Fibroblast of lung (primary cell): ENCODE measurements at regions not wholly inside any gene's neighbourhood (a gene's known extent, or its start where the extent isn't known, plus 50 kb on each side); places are given as distances from the start of the nearest gene placed in this dataset.

Experiments
- DNase-seq, 2 donors: peaks; one replicate each; pipeline versions ENCODE4 v3.0.0 to v3.0.0-alpha.2; 2010; ENCODE audit warnings: low read depth in 2 of 2
- H2AFZ ChIP-seq: 2 replicates; pipeline ENCODE4 v1.5.1; 2012; ENCODE audit warnings: low read length, control low read depth, inconsistent platforms
- H3K27ac ChIP-seq: 2 replicates; pipeline ENCODE4 v1.5.1; 2011; ENCODE audit warnings: low read length, control low read depth; ENCODE audit not compliant: insufficient read depth
- H3K27me3 ChIP-seq: 2 replicates; pipeline ENCODE4 v1.5.1; 2011; ENCODE audit warnings: mild to moderate bottlenecking, low read length; ENCODE audit not compliant: control insufficient read depth, insufficient read depth
- H3K36me3 ChIP-seq: 2 replicates; pipeline ENCODE4 v1.5.1; 2011; ENCODE audit warnings: low read length; ENCODE audit not compliant: control insufficient read depth, insufficient read depth
- H3K4me1 ChIP-seq: 2 replicates; pipeline ENCODE4 v1.5.1; 2011; ENCODE audit warnings: low read length; ENCODE audit not compliant: control insufficient read depth, insufficient read depth; ENCODE audit errors: extremely low read depth
- H3K4me2 ChIP-seq: 2 replicates; pipeline ENCODE4 v1.5.1; 2011; ENCODE audit warnings: low read length, control low read depth; ENCODE audit not compliant: insufficient read depth; ENCODE audit errors: extremely low read depth
- H3K4me3 ChIP-seq, 4 experiments: fragments of 200-600 bp in 1 of 4; sonication (generic) in 1 of 4; replicated peaks in 1 of 4; 2 replicates each; pipeline ENCODE4 v1.5.1; 2011 to 2016; ENCODE audit warnings: low read length in 4 of 4, low read depth in 3 of 4, mild to moderate bottlenecking in 3 of 4, control low read depth in 2 of 4, inconsistent platforms in 1 of 4, mixed read lengths in 1 of 4; ENCODE audit not compliant: insufficient read depth in 1 of 4; ENCODE audit errors: control extremely low read depth in 1 of 4
- H3K79me2 ChIP-seq: 2 replicates; pipeline ENCODE4 v1.5.1; 2012; ENCODE audit warnings: mild to moderate bottlenecking, low read length, inconsistent platforms; ENCODE audit not compliant: control insufficient read depth, insufficient read depth
- H3K9ac ChIP-seq: 2 replicates; pipeline ENCODE4 v1.5.1; 2011; ENCODE audit warnings: mild to moderate bottlenecking, low read length, control low read depth; ENCODE audit not compliant: insufficient read depth
- H3K9me3 ChIP-seq: 2 replicates; pipeline ENCODE4 v1.5.1; 2012; ENCODE audit warnings: low read depth, low read length; ENCODE audit not compliant: control insufficient read depth, insufficient read depth
- H4K20me1 ChIP-seq: 2 replicates; pipeline ENCODE4 v1.5.1; 2011; ENCODE audit warnings: low read length; ENCODE audit not compliant: control insufficient read depth, insufficient read depth; ENCODE audit errors: extremely low read depth
- EZH2 ChIP-seq: IDR thresholded peaks from 2 replicates; pipeline ENCODE4 v1.5.1; 2012; ENCODE audit warnings: low read length, control low read depth, mild to moderate bottlenecking; ENCODE audit errors: missing control alignments
- TF ChIP-seq, protein P1 (sequence below), 2 donors: IDR thresholded peaks in 1 of 2; conservative IDR thresholded peaks in 1 of 2; 1 replicate in 1 of 2; 2 replicates in 1 of 2; pipeline ENCODE4 v1.5.1; 2011 to 2012; ENCODE audit warnings: low read length in 2 of 2, control low read depth in 1 of 2, inconsistent platforms in 1 of 2, low read depth in 1 of 2, mild to moderate bottlenecking in 1 of 2

DNA sequence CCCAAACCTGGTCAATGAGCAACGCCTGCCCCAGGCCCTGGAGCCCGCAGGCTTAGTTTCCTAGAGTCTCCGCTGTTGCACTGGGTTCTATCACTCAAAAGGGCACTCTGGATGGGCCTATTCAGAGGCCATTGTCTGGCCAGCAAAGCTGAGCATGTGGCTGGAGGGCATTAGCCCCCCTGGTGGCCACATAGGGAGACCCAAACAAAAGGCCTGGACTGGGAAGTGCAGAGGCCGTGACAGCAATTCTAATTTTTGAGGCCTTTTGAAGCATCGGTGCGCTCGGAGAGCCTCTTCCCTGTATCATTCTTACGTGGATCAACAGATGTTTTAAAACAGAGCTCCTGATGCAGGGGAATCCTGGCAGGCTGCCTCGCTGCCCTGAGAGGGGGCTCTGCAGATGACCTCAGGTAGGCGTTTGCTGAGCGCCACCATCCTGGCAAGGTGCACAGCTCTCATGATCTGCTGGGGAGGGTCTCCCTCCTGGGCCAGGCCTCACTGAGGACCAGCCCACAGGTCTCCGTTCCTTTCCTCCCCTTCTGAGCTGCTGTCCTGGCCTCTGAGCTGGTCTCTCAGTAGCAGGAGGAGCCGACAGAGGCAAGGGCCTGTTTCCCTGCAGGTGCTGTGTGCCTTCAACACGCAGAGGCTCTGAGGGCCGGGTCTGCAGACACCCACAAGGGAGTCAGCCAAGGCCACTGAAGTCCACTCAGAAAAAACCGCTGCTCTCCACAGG is 190.5 kb downstream of the URI1 start:
- H4K20me1 ChIP-seq = no peaks in the 10 kb centered on the region
- no peak overlapping the region for H3K9ac ChIP-seq
- no peak for TF ChIP-seq EZH2
- TF ChIP-seq, protein P1, sequence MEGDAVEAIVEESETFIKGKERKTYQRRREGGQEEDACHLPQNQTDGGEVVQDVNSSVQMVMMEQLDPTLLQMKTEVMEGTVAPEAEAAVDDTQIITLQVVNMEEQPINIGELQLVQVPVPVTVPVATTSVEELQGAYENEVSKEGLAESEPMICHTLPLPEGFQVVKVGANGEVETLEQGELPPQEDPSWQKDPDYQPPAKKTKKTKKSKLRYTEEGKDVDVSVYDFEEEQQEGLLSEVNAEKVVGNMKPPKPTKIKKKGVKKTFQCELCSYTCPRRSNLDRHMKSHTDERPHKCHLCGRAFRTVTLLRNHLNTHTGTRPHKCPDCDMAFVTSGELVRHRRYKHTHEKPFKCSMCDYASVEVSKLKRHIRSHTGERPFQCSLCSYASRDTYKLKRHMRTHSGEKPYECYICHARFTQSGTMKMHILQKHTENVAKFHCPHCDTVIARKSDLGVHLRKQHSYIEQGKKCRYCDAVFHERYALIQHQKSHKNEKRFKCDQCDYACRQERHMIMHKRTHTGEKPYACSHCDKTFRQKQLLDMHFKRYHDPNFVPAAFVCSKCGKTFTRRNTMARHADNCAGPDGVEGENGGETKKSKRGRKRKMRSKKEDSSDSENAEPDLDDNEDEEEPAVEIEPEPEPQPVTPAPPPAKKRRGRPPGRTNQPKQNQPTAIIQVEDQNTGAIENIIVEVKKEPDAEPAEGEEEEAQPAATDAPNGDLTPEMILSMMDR (conservative IDR thresholded peaks at IDR 0.05 in 1 of 2, IDR thresholded peaks at IDR 0.05 in 1 of 2; ENCODE audit: low read depth in 1 of 2, low read length in 2 of 2) = no peak
- H3K4me3 ChIP-seq = no peak overlapping the region
- no peaks in the 10 kb centered on the region for H3K9me3 ChIP-seq
- no peaks in the 10 kb centered on the region for H3K27me3 ChIP-seq
- H3K27ac ChIP-seq = no peak overlapping the region
- DNase-seq = no peak
- H3K79me2 ChIP-seq = no peaks in the 10 kb centered on the region
- H3K4me1 ChIP-seq = no peaks in the 10 kb centered on the region
- H3K36me3 ChIP-seq = no peaks in the 10 kb centered on the region
- no peak overlapping the region for H2AFZ ChIP-seq
- H3K4me2 ChIP-seq = no peak overlapping the region

DNA sequence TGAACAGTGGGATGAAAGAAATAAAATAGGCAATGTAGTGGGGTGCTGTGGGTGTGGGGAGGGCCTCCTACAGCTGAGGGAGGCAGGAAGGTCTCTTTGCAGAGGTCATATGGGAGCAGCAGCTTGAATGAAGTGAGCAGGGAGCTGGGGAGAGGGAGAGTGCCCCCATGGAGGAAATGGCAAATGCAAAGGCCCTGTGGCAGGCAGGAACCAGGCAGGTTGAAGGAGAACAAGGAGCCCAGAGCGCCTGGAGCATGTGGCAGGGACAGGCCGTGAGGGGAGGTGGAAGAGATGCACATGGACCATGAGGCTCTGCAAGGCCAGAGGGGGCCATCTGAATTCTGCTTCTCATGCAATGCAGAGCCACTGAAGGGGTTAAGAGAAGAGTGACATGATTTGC is 191.8 kb downstream of the URI1 start:
- no peak for DNase-seq
- H2AFZ ChIP-seq = no peak overlapping the region
- no peaks in the 10 kb centered on the region for H3K79me2 ChIP-seq
- H3K4me3 ChIP-seq = no peak overlapping the region
- no peak overlapping the region for H3K9ac ChIP-seq
- TF ChIP-seq EZH2 = no peak
- TF ChIP-seq, protein P1 (conservative IDR thresholded peaks at IDR 0.05 in 1 of 2, IDR thresholded peaks at IDR 0.05 in 1 of 2; ENCODE audit: low read depth in 1 of 2, low read length in 2 of 2) = no peak
- no peaks in the 10 kb centered on the region for H3K9me3 ChIP-seq
- H3K4me2 ChIP-seq = no peak overlapping the region
- no peaks in the 10 kb centered on the region for H3K27me3 ChIP-seq
- H4K20me1 ChIP-seq = no peaks in the 10 kb centered on the region
- no peak overlapping the region for H3K27ac ChIP-seq
- H3K4me1 ChIP-seq = no peaks in the 10 kb centered on the region
- H3K36me3 ChIP-seq = no peaks in the 10 kb centered on the region

DNA sequence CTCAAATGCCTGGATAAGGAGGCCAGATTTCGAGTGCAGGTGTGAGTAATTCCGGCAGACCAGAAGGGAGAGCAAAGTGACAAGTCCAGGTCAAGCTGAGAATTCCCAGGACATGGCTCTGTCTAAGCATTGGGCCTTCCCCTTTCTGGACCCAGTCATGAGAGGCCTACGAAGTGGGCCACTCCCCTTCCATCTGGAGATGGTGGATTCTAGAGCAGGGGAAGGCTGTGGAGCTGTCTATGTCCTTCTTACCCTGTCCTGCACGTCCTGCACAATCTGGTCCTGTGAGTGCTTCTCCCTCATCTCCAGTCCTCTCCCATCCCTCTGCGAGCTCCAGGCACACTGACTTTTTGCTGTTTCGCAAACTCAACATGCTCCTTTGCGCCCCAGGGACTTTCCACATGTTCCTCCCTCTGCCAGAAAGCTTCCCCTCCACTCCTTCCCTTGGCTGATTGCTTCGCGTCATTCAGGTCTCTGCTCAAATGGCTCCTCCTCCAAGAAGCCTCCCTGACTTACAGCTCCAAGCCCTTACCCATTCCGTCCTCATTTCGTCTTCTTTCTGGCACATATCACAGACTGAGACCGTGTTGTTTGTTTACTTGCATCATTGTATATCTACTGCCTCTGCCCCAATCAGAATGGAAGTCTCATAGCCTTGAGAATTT is 193.2 kb downstream of the URI1 start:
- Histone ChIP-seq H3K36me3 (no peaks in the 10 kb centered on the region), H2AFZ (no peak overlapping the region), H3K4me1 (no peaks in the 10 kb centered on the region), H3K4me3 (no peak overlapping the region), H3K27me3 (no peaks in the 10 kb centered on the region), H3K9me3 (no peaks in the 10 kb centered on the region), H3K4me2 (no peak overlapping the region), H3K79me2 (no peaks in the 10 kb centered on the region), H3K27ac (no peak overlapping the region), H4K20me1 (no peaks in the 10 kb centered on the region), H3K9ac (no peak overlapping the region)
- DNase-seq = no peak
- TF ChIP-seq EZH2 = no peak
- TF ChIP-seq, protein P1 (conservative IDR thresholded peaks at IDR 0.05 in 1 of 2, IDR thresholded peaks at IDR 0.05 in 1 of 2; ENCODE audit: low read depth in 1 of 2, low read length in 2 of 2) = no peak
